Glomerular endothelial cell (primary cell): ENCODE measurements at regions not wholly inside any gene's neighbourhood (a gene's known extent, or its start where the extent isn't known, plus 50 kb on each side); places are given as distances from the start of the nearest gene placed in this dataset.

Source experiments
- DNase-seq: peaks from one replicate; pipeline ENCODE4 v3.0.0-alpha.2; 2011; ENCODE audit warnings: low read depth, low spot score; ENCODE audit errors: extremely low read depth

- DNase-seq, result no peak
Measured at GRCh38 chr1:22218618-22219250, 75.8 kb upstream of the WNT4 start.

DNA sequence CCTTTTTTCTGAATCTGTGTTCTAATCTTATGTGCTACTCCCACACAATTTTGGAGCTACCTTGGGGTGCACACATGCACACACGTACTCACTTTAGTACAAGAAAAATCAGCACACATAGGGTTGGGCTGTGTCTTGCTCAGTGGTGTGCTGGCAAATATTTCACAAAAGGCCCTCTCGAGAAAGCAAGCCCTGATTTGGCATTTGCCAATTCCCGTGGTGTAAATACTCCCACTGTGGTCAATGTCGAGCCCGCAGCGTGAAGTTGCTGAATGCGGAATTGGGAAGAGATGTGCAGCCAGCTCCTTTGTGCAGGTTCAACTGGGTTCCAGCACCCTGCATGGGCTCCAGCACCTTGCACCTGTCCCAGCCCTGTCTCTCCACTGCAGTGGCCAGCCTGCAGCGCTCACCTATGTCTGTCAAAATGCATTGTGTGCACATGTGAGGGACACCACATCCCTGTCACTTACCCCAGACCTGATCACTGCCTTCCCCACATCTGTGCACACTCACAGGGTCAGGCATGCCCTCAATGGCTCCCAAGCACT lies 78.4 kb upstream of the WNT4 start:
- DNase-seq, result no peak

GRCh38 chr1:22222723-22223122 lies 79.8 kb upstream of the WNT4 start:
- DNase-seq, result no peak

DNA sequence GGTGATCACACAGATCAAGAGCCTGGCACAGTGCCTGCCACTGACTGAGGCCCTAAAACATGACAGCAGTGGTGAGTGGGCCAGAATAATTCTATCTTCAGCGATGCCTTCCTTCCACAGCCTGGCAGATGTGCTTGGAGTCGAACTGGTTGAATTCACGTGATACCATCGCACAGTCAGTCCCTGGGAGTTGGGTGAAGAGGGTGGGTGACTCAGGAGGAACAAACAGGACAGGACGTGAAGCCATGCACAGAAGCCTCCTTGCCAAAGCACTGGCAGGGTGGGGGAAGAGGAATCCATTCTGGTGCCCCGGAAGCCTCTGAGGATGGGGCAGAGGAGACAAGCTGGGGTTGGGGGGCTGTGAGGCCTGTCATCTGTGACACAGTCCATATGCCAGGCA lies 80.3 kb upstream of the WNT4 start:
- no peak for DNase-seq

DNA sequence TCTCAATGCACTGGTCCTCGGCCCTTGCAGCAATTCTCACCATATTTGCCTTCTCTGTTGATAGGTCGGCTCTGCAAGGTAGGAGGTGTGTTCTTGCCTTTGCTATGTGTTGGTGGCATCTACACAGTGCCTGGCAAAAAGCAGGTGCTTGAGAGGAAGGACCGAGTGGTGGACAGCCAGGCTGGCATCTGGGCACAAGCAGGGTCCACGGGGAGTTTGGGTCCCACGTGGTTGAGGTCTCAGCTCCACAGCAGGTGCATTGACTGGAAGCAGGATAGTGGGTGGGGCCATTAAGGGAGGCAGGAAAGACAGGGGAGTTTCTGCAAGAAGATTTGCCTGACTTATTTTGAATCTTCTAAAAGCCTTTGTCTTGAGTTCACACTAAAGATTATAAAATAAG lies 81.2 kb upstream of the WNT4 start:
- DNase-seq, result no peak

DNA sequence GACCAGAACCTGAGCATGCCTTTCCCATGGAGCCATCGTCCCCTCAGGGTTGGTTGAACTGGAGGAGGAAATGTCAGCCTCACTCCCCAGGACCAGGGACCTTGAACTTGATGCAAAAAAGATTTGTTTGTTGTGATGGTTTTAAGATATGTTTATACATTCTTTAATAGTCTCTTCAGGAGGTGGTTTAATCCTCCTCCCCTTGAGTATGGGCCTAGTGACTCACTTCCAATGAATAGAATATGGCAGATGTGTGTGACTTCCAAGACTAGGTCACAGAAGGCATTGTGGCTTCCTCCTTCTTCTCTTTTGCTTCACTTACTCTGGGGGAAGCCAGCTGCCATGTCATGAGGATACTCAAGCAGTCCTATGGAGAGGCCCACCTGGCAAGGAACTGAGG lies 81.7 kb upstream of the WNT4 start:
- no peak for DNase-seq

DNA sequence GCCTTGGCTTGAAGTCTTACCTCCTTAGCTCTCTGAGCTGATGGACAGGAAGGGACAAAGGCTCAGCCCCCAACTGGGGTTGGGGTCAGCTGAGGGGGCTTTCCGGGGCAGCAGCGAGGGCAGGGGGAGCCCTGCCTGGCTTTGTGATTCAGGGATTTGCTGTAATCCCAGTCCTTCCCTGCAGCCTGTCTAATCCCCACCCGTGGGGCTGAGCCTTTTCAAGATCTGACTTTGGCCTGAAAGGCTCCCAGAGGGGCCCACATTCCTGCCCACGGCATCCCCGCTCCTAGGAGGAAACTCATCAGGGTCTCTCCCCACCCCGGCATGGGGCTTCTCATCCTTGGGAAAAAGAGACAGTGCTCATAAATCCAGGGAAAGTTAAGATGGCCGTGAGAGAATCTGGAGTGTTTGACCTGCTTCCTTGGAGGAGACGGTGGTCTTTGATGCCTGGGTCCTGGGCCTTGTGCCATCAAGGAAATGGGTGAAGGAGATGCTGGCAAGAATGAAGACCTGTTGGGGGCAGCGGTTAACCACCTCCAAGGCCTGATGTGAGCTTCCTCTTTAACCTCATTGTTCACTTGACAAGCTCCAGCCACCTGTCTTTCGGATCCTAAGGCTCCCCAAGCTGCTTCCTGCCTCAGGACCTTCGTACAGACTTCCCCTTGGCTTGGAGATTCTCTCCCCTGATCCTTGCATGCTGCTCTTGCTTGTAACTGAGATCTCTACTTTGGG lies 83.1 kb upstream of the WNT4 start:
- DNase-seq, result no peak

GRCh38 chr1:22228074-22228473 lies 85.2 kb upstream of the WNT4 start:
- DNase-seq, result no peak

GRCh38 chr1:22228505-22228911 lies 85.6 kb upstream of the WNT4 start:
- DNase-seq, result no peak

- DNase-seq, result no peak
Measured at GRCh38 chr1:22229379-22229778, 86.5 kb upstream of the WNT4 start.

DNA sequence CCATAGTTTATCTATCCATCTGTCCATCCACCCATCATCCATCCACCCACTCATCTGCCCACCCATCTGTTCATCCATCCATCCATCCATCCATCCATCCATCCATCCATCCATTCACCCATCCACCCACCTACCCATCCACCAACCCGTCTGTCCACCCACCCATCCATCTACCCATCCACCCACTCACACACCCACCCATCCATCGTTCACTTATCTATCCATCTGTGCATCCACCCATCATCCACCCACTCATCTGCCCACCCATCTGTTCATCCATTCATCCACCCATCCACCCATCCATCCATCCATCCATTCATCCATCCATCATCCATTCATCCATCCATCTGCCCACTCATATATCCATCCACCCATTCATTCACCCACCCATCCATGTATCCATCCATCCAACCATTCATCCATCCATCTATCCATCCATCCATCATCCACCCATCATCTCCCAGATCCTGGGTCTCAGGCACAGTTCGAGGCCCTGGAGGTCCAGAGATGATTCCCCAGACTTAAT lies 88.2 kb upstream of the WNT4 start:
- no peak for DNase-seq

GRCh38 chr1:22231995-22232690 lies 89.2 kb upstream of the WNT4 start:
- no peak for DNase-seq

DNA sequence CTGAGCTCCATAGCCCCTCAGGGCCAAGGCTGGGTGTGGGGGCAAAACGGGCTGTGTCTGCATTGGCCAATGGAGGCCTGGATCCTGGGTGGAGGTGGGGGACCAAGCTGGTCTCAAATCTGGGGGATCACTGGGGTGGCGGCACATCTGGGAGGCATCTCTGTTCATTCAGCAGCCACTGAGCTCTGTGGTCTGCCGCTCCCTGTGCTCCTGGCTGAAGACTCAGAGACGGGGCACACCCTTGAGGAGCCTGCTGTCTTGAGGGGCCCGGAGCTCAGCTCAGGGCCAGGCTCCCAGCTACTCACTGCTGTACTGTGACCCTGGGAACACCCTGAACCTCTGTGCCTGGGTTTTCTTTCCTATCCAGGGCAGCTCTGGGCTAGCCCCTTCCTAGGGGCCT lies 90.3 kb upstream of the WNT4 start:
- no peak for DNase-seq

GRCh38 chr1:22234476-22235030 lies 91.7 kb upstream of the WNT4 start:
- no peak for DNase-seq

DNA sequence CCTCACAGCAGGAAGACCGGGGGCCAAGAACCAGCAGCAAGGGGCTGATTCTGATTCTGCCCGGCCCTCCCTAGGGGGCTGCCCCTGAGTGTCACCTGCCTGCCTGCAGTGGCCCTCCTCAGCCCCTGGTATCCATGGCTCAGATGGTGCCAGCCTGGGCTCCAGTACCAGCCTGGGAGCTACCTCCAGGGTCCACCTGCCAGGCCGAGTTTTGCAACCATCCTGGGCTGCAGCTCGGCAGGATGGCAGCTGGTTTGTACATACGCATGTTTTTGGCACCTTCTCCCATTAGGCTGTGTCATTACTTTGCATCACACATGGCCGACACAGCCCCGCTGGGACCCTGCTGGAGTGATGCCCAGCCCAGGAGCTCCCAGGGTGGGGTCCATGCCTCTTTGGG lies 93.3 kb upstream of the WNT4 start:
- DNase-seq, result no peak

GRCh38 chr1:22236900-22237299 lies 94.0 kb upstream of the WNT4 start:
- no peak for DNase-seq

GRCh38 chr1:22237433-22238093 lies 94.7 kb upstream of the WNT4 start:
- DNase-seq, result no peak

DNA sequence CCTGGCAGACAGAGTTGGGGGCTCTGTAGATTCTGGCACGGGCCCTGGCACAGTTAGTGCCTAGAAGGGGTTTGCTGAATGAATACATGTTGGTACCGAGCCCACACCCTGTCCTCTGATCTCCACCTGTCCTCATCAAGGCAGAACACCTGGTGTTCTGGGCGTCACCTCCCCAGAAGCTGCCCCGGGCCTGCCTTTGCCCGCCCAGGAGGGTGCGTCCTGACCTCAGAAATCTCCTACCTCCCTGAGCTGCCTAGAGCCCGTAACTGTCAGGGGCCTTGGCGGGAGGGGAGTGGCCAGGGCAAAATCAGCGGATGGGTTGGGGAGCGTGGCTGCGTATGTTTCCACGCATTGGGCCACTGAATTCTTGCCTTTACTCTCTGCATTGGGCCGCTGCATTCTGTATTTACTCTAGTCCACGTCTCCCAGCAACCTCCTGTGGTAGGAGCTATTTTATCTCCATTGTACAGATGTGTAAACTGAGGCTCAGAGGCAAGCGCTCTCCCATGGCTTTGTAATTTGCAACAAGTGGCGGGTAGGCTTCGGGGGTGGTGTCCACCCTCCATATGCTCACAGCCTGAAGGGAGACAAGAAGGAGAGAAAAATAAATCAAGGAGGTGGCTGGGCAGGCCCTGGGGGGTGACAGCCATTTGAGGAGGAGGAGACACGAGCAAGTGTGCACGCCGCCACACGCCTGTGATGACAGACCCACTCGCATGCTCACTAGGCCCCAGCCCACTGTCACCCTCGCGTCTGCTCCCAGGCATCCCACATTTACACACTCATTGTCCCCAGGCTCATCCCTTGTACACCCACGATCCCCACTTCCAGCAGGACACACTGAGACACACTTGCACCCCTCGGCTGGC lies 95.7 kb upstream of the WNT4 start:
- no peak for DNase-seq

DNA sequence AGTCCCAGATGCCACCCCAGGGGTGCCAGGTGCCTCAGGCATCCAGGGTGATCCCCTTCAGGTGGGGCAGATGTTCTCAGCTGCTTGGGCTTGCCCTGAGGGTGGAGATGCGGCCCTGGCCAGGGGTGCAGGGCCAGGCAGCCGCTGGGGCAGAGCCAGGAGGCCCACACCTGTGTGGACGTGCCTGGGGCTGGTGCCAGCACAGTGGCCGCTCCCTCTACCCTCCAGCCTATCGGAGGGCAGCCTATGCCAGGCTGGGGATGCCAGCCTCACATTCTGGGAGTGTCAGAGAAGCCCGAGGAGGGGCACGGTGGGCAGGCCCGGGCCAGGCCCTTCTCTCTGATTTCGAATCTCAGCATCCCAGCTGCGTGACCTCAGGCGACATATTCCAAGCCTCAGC lies 96.5 kb upstream of the WNT4 start:
- no peak for DNase-seq

DNA sequence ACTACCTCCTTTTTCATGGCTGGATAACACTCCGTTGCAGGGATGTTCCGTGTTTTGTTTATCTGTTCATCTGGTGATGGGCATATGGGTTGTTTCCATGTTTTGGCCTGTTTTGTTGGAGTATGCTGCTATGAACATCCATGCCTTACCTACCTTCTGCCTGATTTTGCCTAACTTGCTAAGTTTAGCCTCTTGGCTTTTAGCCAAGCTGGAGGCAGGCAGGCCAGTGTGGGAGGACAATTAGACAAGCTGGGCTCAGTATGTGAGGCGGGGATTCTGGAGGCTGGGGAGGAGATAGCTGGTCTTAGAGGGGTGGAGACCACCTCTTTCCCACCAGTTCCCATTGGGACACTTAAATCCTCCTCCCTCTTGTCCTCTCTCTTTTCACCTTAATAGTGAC lies 98.4 kb upstream of the WNT4 start:
- no peak for DNase-seq
